ENCODE measurements at regions not wholly inside any gene's neighbourhood (a gene's known extent, or its start where the extent isn't known, plus 50 kb on each side); places are given as distances from the start of the nearest gene placed in this dataset.

DNA sequence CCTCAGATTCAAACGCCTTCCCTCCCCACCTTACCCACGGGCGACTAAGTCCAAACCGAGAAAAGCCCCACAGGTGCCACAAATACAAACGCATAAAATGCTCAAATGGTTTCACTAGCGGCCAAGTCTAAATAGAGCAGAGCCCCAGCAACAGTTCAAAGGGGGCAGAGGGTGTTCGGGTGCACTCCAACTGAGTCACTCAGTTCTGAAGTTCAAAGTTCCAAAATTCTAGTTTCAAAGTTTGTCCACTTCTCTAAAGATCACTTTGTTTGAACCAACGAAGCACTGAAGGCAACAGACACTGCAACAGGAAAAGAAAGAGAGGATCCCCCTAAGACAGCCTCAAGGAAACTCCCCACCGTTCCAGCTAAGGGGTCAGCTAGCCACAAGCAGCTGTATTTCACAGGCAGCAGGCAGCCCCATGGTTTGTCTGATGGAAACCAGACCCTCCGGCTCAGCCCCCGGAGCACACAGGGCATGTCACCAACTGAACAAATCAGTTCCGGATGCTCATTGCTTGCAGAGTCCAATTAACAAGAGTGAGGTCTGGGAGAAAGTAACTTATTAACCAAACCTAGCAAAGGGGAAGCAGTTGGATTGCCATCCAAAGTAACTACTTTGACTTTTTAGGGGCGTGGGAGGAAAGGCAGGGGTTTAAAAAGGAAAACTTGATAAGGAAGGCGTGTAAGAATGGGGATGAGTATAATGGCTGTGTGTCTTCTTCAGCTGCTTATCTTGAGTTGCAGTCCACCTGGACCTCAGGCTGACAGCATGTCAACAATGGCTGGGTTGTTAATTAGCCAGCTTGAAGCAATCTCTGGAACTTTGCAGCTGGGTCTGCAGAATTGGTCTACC is 1423.9 kb upstream of the PRMT6 start (continued):
- TF ChIP-seq NFRKB (IDR thresholded peaks at IDR 0.05) (no peak), ADNP (CRISPR knock-in tag; IDR thresholded peaks at IDR 0.05) (no peak), ARID4A (CRISPR knock-in tag; IDR thresholded peaks at IDR 0.05; ENCODE audit: borderline replicate concordance) (peak; percentile 35; the same call in 1 of the 2 replicates), MAF1 (CRISPR knock-in tag; IDR thresholded peaks at IDR 0.05; ENCODE audit: borderline replicate concordance) (no peak), MTA1 (CRISPR knock-in tag; IDR thresholded peaks at IDR 0.05; ENCODE audit: borderline replicate concordance) (0 out of 2 replicates have a peak, but pooled peaks have one; percentile 69), KLF9 (CRISPR knock-in tag; IDR thresholded peaks at IDR 0.05; ENCODE audit: low read depth) (no peak), ZNF24 (IDR thresholded peaks at IDR 0.05) (no peak), GATAD2A (CRISPR knock-in tag; IDR thresholded peaks at IDR 0.05) (peak; percentile 79), FOXA3 (CRISPR knock-in tag; IDR thresholded peaks at IDR 0.05) (peak; percentile 93), CBFB (CRISPR knock-in tag; IDR thresholded peaks at IDR 0.05) (peak; percentile 58), ZNF543 (CRISPR knock-in tag; IDR thresholded peaks at IDR 0.05) (peak; percentile 36; the same call in 1 of the 2 replicates), SRSF9 (IDR thresholded peaks at IDR 0.05; ENCODE audit: borderline replicate concordance, insufficient read depth, low read depth, low read length, poor library complexity, severe bottlenecking) (no peak), ZNF547 (CRISPR knock-in tag; IDR thresholded peaks at IDR 0.05) (no peak), HMGA1 (CRISPR knock-in tag; conservative IDR thresholded peaks at IDR 0.05) (no peak), HCFC1 (IDR thresholded peaks at IDR 0.05; ENCODE audit: low read depth, low read length) (no peak)
- TF ChIP-seq, protein P1, sequence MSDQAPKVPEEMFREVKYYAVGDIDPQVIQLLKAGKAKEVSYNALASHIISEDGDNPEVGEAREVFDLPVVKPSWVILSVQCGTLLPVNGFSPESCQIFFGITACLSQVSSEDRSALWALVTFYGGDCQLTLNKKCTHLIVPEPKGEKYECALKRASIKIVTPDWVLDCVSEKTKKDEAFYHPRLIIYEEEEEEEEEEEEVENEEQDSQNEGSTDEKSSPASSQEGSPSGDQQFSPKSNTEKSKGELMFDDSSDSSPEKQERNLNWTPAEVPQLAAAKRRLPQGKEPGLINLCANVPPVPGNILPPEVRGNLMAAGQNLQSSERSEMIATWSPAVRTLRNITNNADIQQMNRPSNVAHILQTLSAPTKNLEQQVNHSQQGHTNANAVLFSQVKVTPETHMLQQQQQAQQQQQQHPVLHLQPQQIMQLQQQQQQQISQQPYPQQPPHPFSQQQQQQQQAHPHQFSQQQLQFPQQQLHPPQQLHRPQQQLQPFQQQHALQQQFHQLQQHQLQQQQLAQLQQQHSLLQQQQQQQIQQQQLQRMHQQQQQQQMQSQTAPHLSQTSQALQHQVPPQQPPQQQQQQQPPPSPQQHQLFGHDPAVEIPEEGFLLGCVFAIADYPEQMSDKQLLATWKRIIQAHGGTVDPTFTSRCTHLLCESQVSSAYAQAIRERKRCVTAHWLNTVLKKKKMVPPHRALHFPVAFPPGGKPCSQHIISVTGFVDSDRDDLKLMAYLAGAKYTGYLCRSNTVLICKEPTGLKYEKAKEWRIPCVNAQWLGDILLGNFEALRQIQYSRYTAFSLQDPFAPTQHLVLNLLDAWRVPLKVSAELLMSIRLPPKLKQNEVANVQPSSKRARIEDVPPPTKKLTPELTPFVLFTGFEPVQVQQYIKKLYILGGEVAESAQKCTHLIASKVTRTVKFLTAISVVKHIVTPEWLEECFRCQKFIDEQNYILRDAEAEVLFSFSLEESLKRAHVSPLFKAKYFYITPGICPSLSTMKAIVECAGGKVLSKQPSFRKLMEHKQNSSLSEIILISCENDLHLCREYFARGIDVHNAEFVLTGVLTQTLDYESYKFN (CRISPR knock-in tag; conservative IDR thresholded peaks at IDR 0.05), result peak; percentile 95
- TF ChIP-seq, protein P2, sequence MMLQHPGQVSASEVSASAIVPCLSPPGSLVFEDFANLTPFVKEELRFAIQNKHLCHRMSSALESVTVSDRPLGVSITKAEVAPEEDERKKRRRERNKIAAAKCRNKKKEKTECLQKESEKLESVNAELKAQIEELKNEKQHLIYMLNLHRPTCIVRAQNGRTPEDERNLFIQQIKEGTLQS (CRISPR knock-in tag; IDR thresholded peaks at IDR 0.05), result no peak
- TF ChIP-seq, protein P3, sequence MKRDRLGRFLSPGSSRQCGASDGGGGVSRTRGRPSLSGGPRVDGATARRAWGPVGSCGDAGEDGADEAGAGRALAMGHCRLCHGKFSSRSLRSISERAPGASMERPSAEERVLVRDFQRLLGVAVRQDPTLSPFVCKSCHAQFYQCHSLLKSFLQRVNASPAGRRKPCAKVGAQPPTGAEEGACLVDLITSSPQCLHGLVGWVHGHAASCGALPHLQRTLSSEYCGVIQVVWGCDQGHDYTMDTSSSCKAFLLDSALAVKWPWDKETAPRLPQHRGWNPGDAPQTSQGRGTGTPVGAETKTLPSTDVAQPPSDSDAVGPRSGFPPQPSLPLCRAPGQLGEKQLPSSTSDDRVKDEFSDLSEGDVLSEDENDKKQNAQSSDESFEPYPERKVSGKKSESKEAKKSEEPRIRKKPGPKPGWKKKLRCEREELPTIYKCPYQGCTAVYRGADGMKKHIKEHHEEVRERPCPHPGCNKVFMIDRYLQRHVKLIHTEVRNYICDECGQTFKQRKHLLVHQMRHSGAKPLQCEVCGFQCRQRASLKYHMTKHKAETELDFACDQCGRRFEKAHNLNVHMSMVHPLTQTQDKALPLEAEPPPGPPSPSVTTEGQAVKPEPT (CRISPR knock-in tag; IDR thresholded peaks at IDR 0.05; ENCODE audit: low read depth), result 0 out of 2 replicates have a peak, but pooled peaks have one; percentile 53
- TF ChIP-seq, protein P4, sequence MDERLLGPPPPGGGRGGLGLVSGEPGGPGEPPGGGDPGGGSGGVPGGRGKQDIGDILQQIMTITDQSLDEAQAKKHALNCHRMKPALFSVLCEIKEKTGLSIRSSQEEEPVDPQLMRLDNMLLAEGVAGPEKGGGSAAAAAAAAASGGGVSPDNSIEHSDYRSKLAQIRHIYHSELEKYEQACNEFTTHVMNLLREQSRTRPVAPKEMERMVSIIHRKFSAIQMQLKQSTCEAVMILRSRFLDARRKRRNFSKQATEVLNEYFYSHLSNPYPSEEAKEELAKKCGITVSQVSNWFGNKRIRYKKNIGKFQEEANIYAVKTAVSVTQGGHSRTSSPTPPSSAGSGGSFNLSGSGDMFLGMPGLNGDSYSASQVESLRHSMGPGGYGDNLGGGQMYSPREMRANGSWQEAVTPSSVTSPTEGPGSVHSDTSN (CRISPR knock-in tag; IDR thresholded peaks at IDR 0.05), result peak; percentile 76
